Superior temporal gyrus (tissue), 1 donor: ENCODE measurements at regions not wholly inside any gene's neighbourhood (a gene's known extent, or its start where the extent isn't known, plus 50 kb on each side); places are given as distances from the start of the nearest gene placed in this dataset.

Experiments
- DNase-seq: peaks from one replicate; pipeline ENCODE4 v3.0.0-alpha.2; 2016; ENCODE audit errors: extremely low spot score

DNA sequence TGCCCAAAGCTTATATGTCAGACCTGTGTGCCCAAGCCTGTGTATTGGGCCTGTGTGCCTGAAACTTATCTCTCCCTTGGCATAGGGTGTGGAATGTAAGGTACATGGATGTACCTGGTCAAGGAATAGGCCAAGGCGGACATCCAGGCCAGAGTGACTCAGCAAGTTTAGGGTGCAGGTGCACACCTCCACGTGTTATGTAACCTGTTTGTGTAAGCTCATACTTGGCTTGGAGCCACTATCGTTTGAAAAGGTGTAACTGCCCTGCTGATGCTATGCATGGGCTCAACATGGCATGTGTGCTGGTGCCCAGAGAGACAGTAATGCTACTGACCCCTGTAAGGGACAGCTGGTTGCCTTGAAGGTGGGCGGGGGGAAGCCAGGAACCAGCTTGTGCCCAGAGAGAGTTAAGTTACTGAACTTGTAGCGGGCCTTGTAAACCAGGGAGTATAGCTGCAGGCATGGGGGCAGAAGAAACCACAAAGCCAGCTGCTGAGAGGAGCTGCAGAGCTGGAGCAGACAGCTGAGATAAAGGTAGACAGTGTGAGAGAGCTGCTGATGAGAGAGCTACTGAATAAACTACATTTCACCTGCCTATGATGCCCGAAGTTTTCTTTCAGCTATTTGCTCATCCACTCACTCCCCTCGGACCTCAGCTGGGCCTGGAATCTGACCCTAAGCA is 656.4 kb upstream of the ZWINT start:
- no peak for DNase-seq

DNA sequence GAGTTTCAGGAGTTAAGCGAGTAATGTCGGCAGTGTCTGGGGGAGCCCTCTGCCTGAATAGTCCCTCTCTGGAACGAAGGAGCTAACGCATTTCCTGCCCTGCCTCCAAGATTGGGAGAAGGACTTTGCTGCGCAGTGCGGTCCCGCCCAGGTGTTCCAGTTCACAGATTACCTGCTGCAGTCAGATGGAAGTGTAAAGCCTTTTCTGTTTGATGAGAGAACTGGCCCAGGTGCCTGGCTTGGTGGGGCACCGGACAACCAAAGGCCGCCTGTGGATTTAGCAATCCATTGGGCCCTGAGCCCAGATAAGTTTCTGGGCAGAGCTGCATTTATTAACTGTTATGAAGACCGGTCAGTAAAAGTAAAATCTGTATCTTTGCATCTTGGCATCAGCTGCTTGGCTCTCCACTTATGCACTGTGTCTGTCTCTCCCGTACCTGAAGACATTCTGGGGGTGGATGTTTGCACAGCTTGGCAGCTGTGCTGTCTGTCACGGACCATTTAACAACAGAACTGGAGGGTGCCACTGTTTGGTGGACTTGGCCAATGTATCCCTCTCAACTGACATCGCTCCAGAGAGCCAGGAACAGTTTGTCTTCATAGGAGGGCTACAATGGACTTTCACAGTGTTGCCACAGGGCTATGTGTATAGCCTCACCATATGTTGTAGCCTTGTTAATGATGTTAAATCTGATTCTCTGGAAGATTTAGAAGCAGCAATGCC is 654.7 kb upstream of the ZWINT start:
- no peak for DNase-seq

DNA sequence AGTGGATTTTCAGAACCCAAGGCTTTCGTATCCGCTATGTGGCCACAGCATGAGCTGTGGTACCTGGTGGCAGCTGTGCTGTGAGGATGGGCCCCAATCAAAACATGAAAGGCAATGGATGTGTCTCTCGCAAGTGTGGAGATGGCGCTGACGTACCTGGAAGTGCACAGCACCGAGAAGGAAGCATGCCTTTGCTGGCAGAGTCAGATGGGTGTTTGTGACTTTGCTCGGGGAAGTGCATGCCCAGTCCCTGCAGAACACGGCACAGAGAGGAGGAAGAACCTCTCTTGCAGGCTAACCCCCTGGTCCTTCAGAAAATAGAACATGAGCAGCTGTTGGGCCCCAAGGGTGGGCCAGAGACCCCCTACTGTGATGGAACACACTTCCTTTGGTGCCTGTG is 654.1 kb upstream of the ZWINT start:
- DNase-seq = no peak

DNA sequence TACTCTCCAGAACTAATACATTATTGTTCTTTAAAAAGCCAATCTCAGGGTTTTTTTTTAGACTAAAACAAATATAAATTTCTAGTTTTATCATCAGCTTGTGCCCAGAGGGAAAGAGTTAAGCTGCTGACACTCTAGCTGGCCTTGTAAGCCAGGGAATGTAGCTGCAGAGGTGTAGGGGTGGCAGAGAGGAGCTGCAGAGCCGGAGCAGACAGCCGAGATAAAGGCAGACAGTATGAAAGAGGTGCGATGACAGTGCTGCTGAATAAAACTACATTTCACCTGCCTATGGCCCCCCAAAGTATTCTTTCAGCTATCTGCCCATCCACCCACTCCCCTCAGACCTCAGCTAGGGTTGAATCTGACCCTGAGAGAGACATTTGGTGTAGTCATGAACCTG is 653.7 kb upstream of the ZWINT start:
- no peak for DNase-seq

DNA sequence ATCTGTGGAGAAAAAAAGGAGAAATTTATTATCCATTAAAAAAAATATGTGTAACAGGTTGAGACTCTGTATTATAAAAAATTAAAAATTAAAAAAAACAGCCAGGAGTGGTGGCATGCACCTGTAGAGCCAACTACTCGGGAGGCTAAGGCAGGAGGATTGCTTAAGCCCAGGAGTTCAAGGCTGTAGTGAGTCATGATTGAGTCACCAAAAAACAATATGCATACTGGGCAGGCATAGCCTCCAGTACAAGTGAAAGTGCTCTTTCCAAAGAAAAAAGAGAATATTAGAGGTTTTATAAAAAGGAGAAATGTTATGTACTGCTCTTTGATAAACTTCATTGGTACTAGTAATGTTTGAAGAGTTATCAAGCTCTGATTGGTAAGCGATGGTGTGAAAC is 647.1 kb upstream of the ZWINT start:
- DNase-seq = no peak

DNA sequence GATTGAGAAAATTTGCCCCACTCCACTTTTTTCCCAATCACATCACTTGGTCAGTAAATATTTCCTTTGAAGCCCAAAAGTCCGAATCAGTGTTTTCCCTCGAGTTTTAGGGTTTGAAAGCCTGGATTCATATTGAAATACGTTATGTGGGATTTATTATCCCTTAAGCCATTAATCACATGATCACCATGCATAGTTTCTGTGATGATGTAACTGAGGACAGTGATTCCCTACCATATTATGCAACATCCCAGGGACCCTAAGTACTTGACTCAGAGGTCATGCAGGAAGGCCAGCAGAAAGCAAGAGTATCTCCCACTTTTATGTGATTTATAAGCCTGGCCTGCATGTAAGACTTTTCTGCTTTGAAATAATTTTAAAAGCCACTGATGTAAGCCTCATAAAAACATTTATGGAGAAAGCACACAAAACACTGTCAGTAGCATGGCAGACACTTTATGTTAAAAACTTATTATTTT is 630.6 kb upstream of the ZWINT start:
- DNase-seq = no peak

DNA sequence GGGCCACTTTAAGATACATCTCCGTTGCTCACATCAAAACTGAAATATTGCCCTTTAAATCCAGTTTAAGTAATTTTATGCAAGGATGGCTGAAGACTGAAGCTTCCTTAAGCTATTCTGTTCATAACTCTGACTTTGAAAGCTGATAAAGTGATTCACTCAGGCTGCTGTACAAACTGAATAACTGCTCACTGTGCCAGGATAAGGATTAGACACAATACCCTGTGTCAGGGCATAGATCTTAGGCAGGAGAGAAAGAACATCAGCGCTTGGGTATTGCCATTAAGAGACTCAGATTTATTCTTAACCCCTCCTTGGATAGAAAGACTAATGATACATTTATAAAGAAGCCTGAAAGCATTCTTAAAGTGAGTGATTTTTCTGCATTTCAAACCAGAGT is 614.5 kb upstream of the ZWINT start:
- no peak for DNase-seq

DNA sequence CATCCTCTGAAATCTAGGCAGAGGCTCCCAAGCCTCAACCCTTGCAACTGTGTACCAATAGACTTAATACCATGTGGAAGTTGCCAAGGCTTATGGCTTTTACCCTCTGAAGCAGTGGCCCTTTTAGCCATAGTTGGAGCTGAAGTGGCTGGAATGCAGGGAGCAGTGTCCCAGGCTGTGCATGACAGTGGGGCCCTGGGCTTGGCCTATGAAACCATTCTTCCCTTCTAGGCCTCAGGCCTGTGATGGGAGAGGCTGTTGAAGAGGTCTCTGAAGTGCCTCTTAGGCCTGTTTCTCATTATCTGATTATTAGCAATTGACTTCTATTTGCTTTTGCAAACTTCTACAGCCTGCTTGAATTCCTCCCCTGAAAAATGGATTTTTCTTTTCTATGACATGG is 612.7 kb upstream of the ZWINT start:
- DNase-seq = no peak

DNA sequence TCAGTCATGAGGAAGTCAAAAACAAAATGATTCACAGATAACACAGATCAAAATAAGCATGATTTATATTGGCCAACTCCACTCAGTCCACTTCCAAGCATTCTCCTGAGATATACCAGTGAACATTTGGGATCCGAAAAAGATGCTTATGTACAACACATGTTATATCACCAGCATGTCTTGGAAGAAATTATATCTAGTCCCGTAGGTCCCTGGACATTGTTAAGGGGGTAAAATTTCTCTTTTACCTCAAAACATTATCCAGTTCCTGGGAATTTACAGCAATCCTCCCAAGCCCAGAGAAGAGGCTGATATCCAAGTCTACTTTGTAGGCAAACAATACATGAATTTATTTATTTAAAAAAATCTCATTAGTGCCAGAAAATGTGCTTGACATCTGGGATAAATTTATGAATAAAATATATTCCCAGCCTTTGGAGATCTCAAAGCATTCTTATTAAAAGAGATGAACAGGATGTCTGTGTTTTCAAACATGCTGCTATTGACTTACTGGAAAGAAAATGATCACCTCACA is 582.2 kb upstream of the ZWINT start:
- no peak for DNase-seq

DNA sequence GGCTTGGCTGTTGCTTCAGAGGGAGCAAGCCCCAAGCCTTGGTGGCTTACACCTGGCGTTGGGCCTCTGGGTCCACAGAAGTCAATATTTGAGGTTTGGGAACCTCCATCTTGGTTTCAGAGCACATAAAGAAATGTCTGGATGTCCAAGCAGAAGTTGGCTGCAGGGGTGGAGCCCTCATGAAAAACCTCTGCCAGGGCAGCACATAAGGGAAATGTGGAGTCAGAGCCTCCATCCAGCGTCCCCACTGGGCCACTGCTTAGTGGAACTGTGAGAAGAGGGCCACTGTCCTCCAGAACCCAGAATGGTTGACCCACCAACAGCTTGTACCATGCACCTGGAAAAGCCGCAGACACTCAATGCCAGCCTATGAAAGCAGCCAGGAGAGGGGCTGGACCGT is 573.5 kb upstream of the ZWINT start:
- no peak for DNase-seq

DNA sequence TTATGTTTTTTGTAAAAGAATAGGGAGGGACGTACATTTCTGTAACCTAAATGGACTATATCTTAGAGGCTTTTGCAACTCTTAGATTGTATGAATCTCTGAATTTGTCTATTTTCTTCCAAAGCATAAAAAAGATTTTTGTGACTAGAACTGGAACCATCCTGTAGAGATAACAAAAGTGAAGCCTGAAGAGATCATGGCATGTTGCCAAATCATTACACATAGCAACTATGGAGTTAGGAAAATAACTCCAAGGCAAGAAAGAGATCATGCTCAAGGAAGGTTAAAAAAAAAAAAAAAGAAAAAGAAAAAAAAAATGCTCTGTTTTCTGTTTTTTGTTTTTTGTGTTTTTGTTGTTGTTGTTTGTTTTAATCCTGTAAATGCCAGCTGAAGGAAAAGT is 567.7 kb upstream of the ZWINT start:
- no peak for DNase-seq

DNA sequence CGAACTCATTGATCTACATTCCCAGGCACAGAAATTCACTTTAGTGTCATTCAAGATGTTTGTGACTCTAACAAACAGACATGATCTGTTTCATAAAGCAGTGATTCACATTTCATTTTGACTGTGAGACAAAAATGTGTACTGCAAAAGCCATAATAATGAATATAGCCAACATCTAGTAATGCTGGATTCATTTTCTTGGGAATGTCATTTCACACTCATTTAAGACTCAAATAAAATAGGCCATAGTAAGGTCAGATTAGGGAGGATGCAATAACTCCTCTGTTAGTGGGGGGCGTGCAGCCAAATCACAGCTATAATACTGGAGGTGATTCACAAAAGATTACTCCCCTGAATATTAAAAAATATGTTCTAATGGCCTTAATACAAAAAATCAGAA is 566.6 kb upstream of the ZWINT start:
- DNase-seq = no peak

DNA sequence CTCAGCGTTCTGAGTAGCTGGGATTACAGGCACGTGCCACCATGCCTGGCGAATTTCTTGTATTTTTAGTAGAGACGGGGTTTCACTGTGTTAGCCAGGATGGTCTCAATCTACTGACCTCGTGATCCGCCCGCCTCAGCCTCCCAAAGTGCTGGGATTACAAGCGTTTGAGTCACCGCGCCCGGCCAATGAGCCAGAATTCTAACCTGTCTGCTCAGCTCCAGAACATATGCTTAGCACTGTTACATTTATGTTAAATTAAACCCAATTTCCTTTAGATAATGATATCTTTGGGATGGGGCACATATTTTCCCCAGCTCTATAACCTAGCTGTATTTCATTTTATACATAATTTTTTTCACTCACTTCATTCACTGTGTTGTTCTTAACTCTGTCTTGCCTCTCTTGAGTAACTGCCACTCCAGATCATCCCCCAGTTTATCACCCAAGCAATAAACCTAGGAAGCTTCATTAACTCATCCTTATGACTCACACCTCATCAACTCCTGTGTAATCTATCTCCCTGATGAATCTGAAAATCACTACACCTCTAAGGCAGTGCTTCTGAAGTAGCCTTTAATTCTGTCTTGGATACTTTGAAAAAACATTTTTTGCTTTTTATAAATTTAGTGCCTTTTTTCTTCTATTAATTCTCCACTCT is 559.7 kb upstream of the ZWINT start:
- no peak for DNase-seq

DNA sequence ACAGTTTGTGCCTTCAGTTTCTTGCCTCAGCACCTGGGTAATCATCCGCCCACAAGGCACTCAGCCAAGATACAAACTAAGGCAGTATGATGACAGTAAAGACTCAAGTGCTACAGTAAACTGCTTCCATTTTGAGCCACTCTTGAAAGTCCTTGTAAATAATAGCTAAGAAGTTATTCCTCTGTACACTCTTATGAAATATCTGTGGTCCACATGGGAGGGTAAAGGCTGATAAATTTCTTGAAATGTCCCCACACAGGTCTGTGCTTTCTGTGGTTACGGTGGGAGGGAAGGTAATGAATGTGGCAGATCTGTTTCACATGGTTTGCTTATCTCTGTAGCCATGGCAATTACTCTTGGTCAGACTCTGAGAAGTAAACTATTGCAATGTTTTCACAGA is 551.0 kb upstream of the ZWINT start:
- DNase-seq = no peak

DNA sequence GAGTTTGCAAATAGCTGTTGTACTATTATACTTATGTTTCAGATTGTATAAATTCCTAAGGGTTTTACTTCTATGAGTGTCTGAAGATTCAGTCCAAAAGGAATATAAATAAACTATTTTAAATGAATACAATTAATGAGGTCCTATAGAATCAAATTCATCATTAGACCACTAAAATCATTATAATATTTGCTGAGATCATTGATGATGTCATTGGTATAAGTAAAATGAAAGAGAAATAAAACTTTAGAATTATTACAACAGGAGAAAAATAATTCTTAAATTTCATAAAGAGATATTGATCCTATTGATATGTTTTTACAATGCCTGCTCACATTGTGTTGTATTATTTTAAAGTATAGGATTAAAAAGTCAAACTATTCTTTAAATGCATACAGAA is 544.0 kb upstream of the ZWINT start:
- DNase-seq = no peak

DNA sequence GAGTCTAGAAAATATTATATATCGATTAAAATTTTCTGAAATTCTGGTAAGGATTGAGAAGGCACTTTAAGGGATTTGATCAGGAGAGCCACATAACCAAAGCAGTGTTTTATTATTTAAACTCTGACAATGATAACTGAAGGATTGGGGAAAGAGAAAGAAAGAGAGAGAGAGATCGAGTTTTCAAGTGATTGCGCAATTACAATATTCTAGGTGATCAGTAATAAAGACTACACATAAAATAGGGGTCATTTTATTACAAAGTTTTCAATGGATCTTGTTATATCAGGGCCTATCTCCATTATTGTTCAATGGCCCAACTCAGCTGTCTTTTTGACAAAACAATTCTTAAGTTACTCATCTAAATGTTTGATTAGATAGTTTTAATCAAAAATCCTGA is 541.5 kb upstream of the ZWINT start:
- no peak for DNase-seq

DNA sequence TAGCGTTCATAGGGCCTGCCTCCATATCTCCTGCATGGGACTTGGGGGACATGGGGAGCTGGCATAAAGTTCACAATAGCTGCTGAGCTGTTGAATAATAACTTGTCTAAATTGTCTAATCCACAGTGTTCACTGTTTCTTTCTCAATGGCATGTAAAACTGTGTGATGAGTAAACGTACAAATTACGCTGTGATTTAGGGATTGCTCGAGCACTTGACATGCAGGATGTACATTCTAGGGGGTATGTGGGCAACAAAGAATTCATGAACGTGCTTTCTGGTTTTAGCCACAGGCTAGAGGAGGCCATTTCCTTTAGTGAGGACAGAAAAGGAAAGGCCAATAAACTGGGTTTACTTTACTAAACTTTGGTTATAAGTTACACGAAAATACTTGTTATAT is 534.2 kb upstream of the ZWINT start:
- DNase-seq = no peak

DNA sequence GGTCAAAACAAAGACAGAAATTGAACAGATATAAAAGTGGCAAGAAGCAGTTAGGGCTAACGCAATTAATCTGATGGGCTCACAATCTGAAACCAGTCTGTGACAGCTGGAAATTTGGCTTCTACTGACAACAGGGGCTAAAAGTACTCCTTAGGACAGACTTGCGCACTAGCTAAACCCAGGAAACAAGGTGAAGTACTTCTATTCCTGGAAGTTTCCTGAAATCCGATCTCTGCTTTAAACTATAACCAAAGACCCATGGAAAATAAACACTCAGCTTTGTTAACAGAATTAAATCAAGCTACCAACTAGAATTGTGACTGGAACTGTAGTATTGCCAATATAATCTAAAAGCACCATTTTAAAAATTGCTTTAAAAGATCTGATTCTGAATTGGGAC is 520.2 kb upstream of the ZWINT start:
- no peak for DNase-seq

DNA sequence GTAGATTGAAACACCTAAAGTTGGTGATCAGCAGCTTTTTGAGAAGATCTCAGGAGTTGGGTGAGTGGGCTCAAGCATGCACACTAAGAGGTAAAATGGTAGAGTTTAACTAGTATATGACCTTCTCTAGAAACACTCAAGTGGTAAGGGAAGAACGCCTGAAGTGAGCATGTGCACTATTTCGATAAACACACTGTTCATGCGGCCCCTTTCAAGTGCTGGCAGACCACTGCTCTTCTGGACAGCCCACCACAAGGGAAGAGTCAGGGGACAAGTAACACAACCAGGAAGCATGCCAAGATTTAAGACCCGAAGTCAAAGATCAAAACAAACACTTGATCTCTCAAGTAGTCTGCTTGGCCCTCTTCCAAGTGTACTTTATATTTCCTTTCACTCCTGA is 519.5 kb upstream of the ZWINT start:
- DNase-seq = no peak

DNA sequence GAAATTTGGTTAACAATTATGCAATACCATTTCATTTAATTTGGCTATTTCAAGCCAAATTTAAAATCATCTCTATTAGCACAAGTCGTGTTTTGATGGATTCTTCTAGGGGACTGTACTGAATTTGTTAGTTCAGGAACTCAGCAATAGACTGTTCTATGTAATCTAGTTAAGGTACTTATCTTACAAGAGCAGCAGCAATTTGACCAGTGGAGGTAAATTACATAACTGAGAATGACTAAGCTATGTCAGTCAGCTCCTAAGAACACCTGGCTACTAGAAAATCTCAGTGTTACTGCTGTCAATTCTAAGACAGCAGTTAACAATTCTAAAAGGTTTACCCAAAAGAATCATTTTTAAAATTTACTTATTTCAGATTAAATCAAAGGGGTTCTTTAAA is 513.9 kb upstream of the ZWINT start:
- no peak for DNase-seq

DNA sequence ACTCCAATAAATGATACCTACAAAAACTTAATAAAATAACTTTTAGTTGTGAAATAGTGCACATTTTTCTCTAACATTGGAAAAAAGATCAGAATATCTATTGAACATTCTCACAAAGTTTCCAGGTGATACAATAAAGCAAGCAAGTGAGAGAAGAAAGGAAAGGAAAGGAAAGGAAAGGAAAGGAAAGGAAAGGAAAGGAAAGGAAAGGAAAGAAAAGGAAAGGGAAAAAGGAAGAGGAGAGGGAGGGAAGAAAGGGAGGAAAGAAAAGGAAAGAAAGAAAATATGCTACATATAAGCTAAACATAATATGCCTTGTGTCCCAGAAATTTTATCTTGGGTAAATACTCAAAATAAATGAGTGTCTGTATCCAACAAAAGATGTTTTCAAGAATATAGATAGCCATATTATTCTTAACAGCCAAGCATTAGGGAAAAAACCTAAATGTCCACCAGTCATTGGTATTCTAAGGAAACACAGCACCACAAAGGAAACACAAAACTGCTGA is 510.2 kb upstream of the ZWINT start:
- DNase-seq = no peak

DNA sequence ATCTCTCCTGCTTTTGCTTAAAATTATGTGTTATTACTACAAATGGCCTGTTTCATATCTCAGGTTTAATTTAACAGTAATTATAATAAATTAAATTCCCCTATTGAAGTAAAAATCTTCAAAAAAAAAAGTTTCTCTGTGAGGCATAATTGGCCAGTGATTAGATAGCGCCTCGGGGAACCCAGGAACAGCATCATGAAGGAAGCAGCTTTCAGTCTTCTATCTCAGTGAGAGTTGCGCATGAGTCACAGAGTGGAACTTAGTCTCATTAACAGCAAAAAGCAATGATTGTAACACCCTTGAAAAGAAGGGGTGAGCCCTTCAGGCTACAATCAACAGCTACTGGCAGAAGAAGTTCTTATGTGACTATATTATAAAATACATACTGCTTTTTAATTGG is 506.2 kb upstream of the ZWINT start:
- no peak for DNase-seq

DNA sequence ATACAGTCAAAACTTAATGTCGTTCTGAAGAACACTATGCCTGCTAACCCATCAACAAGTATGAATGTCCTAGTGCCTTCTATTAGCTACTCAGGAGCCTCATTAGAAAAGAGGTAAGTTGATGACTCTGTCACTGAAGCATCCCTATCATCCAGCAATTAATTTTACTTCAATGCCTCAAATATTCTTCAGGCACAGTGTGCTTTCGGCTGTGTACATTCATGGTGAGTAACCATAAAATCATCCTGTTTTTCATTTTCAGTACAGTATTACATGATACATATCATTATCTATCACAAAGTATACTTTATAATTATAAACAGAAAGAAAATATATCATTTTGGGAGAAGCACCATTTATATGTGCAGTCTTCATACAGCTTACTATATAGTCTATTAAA is 495.5 kb upstream of the ZWINT start:
- DNase-seq = no peak
